ENCODE measurements at regions not wholly inside any gene's neighbourhood (a gene's known extent, or its start where the extent isn't known, plus 50 kb on each side); places are given as distances from the start of the nearest gene placed in this dataset.

- no peak for DNase-seq
- Histone ChIP-seq H3K9me3 (ENCODE audit: control insufficient read depth in 2 of 2, insufficient read depth in 1 of 2, low read depth in 1 of 2, low read length in 1 of 2) (no peaks in the 10 kb centered on the region), H3K27me3 (ENCODE audit: control insufficient read depth in 3 of 3, insufficient read depth in 3 of 3, low read length in 3 of 3) (no peaks in the 10 kb centered on the region), H3K27ac (ENCODE audit: low read depth in 1 of 3, low read length in 2 of 3) (no peak overlapping the region), H3K4me3 (ENCODE audit: low read depth in 1 of 3, low read length in 3 of 3) (no peak overlapping the region), H3K36me3 (ENCODE audit: control insufficient read depth in 3 of 3, insufficient read depth in 2 of 3, low read depth in 1 of 3, low read length in 3 of 3) (no peaks in the 10 kb centered on the region), H3K4me1 (ENCODE audit: control insufficient read depth in 3 of 3, insufficient read depth in 2 of 3, low read depth in 1 of 3, low read length in 2 of 3) (no peaks in the 10 kb centered on the region)
- 65 to 79% (median 67%) methylated on average over 3 of the region's 3 CpGs for whole genome bisulfite sequencing, 3 donors
- FAIRE-seq = no peak
Observed at GRCh38 chr11:122172352-122173073, 56.5 kb upstream of the BLID start.

- FAIRE-seq = no peak
- DNase-seq = no peak
- Histone ChIP-seq H3K27ac (ENCODE audit: low read depth in 1 of 3, low read length in 2 of 3) (no peak overlapping the region), H3K4me1 (ENCODE audit: control insufficient read depth in 3 of 3, insufficient read depth in 2 of 3, low read depth in 1 of 3, low read length in 2 of 3) (no peaks in the 10 kb centered on the region), H3K9me3 (ENCODE audit: control insufficient read depth in 2 of 2, insufficient read depth in 1 of 2, low read depth in 1 of 2, low read length in 1 of 2) (no peaks in the 10 kb centered on the region), H3K27me3 (ENCODE audit: control insufficient read depth in 3 of 3, insufficient read depth in 3 of 3, low read length in 3 of 3) (no peaks in the 10 kb centered on the region), H3K36me3 (ENCODE audit: control insufficient read depth in 3 of 3, insufficient read depth in 2 of 3, low read depth in 1 of 3, low read length in 3 of 3) (no peaks in the 10 kb centered on the region), H3K4me3 (ENCODE audit: low read depth in 1 of 3, low read length in 3 of 3) (no peak overlapping the region)
- WGBS, 3 donors = 82 to 93% (median 86%) methylated on average over 3 of the region's 3 CpGs
Observed at GRCh38 chr11:122170815-122171475, 54.9 kb upstream of the BLID start.

GRCh38 chr11:122168218-122168617 is 52.2 kb upstream of the BLID start:
- FAIRE-seq = no peak

GRCh38 chr11:122167100-122167499 is 51.1 kb upstream of the BLID start:
- no peaks in the 10 kb centered on the region for H3K4me1 ChIP-seq (ENCODE audit: control insufficient read depth in 3 of 3, insufficient read depth in 2 of 3, low read depth in 1 of 3, low read length in 2 of 3)
- H3K27ac ChIP-seq (ENCODE audit: low read depth in 1 of 3, low read length in 2 of 3) = no peak overlapping the region
- no peaks in the 10 kb centered on the region for H3K9me3 ChIP-seq (ENCODE audit: control insufficient read depth in 2 of 2, insufficient read depth in 1 of 2, low read depth in 1 of 2, low read length in 1 of 2)
- DNase-seq (no peak), FAIRE-seq (no peak)
- 63 to 73% (median 64%) methylated on average over 3 of the region's 3 CpGs for WGBS, 3 donors
- H3K4me3 ChIP-seq (ENCODE audit: low read depth in 1 of 3, low read length in 3 of 3) = no peak overlapping the region
- no peaks in the 10 kb centered on the region for H3K27me3 ChIP-seq (ENCODE audit: control insufficient read depth in 3 of 3, insufficient read depth in 3 of 3, low read length in 3 of 3)
- H3K36me3 ChIP-seq (ENCODE audit: control insufficient read depth in 3 of 3, insufficient read depth in 2 of 3, low read depth in 1 of 3, low read length in 3 of 3) = no peaks in the 10 kb centered on the region

More at GRCh38 chr11:122168218-122168617, 52.2 kb upstream of the BLID start:
- no peaks in the 10 kb centered on the region for H3K36me3 ChIP-seq (ENCODE audit: control insufficient read depth in 3 of 3, insufficient read depth in 2 of 3, low read depth in 1 of 3, low read length in 3 of 3)
- H3K27ac ChIP-seq (ENCODE audit: low read depth in 1 of 3, low read length in 2 of 3) = no peak overlapping the region
- DNase-seq = no peak
- H3K27me3 ChIP-seq (ENCODE audit: control insufficient read depth in 3 of 3, insufficient read depth in 3 of 3, low read length in 3 of 3) = no peaks in the 10 kb centered on the region
- H3K4me3 ChIP-seq (ENCODE audit: low read depth in 1 of 3, low read length in 3 of 3) = no peak overlapping the region
- H3K9me3 ChIP-seq (ENCODE audit: control insufficient read depth in 2 of 2, insufficient read depth in 1 of 2, low read depth in 1 of 2, low read length in 1 of 2) = no peaks in the 10 kb centered on the region
- no peaks in the 10 kb centered on the region for H3K4me1 ChIP-seq (ENCODE audit: control insufficient read depth in 3 of 3, insufficient read depth in 2 of 3, low read depth in 1 of 3, low read length in 2 of 3)
- WGBS, 3 donors = 71 to 79% (median 74%) methylated on average over 3 of the region's 3 CpGs

- H3K27ac ChIP-seq (ENCODE audit: low read depth in 1 of 3, low read length in 2 of 3) = no peak overlapping the region
- no peaks in the 10 kb centered on the region for H3K27me3 ChIP-seq (ENCODE audit: control insufficient read depth in 3 of 3, insufficient read depth in 3 of 3, low read length in 3 of 3)
- H3K9me3 ChIP-seq (ENCODE audit: control insufficient read depth in 2 of 2, insufficient read depth in 1 of 2, low read depth in 1 of 2, low read length in 1 of 2) = no peaks in the 10 kb centered on the region
- 79 to 85% (median 80%) methylated on average over 7 of the region's 7 CpGs for WGBS, 3 donors
- no peaks in the 10 kb centered on the region for H3K4me1 ChIP-seq (ENCODE audit: control insufficient read depth in 3 of 3, insufficient read depth in 2 of 3, low read depth in 1 of 3, low read length in 2 of 3)
- H3K36me3 ChIP-seq (ENCODE audit: control insufficient read depth in 3 of 3, insufficient read depth in 2 of 3, low read depth in 1 of 3, low read length in 3 of 3) = no peaks in the 10 kb centered on the region
- no peak for FAIRE-seq
- no peak for DNase-seq
- no peak overlapping the region for H3K4me3 ChIP-seq (ENCODE audit: low read depth in 1 of 3, low read length in 3 of 3)
Observed at GRCh38 chr11:122165607-122166371, 49.8 kb upstream of the BLID start.

All from small intestine (tissue), 7 donors.